Panc1 (cell line): ENCODE measurements at regions not wholly inside any gene's neighbourhood (a gene's known extent, or its start where the extent isn't known, plus 50 kb on each side); places are given as distances from the start of the nearest gene placed in this dataset.

Source experiments
- CTCF ChIP-seq: fragments of 450-650 bp; IDR thresholded peaks from 2 replicates; pipeline ENCODE4 v1.5.1; 2017; ENCODE audit warnings: mild to moderate bottlenecking
- REST ChIP-seq, 2 experiments: IDR thresholded peaks; 2 replicates each; pipeline ENCODE4 v1.6.1; 2011 to 2012; ENCODE audit warnings: low read depth in 2 of 2, control low read depth in 1 of 2, low read length in 1 of 2, mild to moderate bottlenecking in 1 of 2, moderate library complexity in 1 of 2; ENCODE audit not compliant: insufficient read depth in 1 of 2
- SIN3A ChIP-seq: IDR thresholded peaks from 2 replicates; pipeline ENCODE4 v1.6.1; 2012; ENCODE audit warnings: low read depth, mild to moderate bottlenecking, low read length, moderate library complexity, borderline replicate concordance; ENCODE audit not compliant: insufficient read depth

- TF ChIP-seq CTCF (no peak), REST (IDR thresholded peaks at IDR 0.05; ENCODE audit: insufficient read depth in 1 of 2, low read depth in 2 of 2, low read length in 1 of 2) (no peak), SIN3A (no peak)
These were observed 282.9 kb downstream of the PTGER3 start for GRCh38 chr1:70764747-70765146.
